ENCODE measurements at regions not wholly inside any gene's neighbourhood (a gene's known extent, or its start where the extent isn't known, plus 50 kb on each side); places are given as distances from the start of the nearest gene placed in this dataset.
A peak's percentile ranks its signal among the peaks of the same experiment; 100 is the strongest.
"Not testable (repeated sequence)": the region's sequence is repeated elsewhere in the genome, so short reads cannot be mapped to it uniquely, and the experiment has no call there.

DNA sequence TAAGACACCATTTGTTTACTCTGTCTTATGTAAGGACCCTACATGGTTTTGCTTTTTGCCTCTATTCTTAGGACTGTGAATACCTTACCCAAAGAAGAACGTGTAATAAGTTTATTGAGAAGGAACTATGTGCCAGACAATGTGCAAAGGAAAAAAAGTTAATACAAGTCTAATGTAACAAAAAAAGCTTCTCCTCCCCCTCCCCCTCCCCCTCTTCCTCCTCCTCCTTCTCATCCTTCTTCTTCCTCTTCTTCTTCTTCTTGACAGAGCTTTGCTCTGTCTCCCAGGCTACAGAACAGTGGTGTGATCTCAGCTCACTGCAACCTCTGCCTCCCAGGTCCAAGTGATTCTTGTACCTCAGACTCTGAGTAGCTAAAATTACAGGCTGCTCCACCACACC lies 50.9 kb upstream of the MITF start:
- DNase-seq: peak; percentile 6

- peak; percentile 74 for DNase-seq
These were observed 51.6 kb upstream of the MITF start for GRCh38 chr3:69687641-69688040.

DNA sequence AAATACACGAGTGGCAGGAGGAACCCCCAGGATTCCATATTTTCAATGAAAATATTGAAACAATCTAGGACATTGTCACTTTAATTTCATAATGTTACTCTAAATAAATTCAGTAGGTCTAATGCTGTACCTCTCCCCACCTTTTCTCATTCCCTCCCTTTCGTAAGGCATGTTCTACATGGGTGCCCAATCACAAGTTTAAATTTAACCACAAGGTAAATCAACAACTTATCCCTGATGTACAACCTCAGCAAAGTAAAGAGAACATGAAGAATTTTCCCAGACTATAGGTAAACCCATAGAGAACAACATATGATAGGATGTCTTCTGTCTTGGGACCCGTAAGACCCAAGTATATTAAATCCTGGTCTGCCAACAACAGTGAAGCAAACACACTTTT lies 53.2 kb upstream of the MITF start:
- no peak for DNase-seq

DNA sequence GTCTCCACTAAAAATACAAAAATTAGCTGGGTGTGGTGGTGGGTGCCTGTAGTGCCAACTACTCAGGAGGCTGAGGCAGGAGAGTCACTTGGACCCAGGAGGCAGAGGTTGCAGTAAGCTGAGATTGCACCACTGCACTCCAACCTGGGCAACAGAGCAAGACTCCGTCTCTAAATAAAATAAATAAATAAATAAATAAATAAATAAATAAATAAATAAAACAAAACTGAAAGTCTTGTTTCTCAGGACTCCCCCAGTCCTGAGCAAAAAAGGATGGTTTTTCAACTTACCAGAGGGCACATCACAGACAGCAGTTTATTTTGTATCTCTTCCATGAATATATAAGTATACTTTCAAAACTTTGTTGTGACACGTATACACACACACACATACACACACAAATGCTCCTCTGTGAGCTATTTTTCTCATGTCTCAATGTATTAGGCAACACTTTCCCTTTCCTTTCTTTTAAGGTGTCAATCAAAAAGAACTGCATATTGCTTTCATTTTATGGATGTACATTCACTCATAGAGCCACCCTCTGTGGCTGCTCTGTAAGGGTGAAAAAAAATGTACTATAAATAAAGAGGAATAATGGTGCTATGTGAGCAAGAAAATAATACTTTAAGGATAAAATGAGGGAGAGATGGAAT lies 54.8 kb upstream of the MITF start:
- DNase-seq: peak; percentile 77

- DNase-seq: no peak
These were observed 56.0 kb upstream of the MITF start for GRCh38 chr3:69683082-69683806.

DNA sequence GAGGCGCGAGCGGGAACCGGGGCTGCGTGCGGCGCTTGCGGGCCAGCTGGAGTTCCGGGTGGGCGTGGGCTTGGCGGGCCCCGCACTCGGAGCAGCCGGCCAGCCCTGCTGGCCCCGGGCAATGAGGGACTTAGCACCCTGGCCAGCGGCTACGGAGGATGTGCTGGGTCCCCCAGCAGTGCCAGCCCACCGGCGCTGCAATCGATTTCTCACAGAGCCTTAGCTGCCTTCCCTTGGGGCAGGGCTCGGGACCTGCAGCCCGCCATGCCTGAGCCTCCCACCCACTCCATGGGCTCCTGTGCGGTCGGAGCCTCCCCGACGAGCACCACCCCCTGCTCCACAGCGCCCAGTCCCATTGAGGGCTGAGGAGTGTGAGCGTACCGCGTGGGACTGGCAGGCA lies 61.8 kb upstream of the MITF start:
- not testable (repeated sequence) for DNase-seq

DNA sequence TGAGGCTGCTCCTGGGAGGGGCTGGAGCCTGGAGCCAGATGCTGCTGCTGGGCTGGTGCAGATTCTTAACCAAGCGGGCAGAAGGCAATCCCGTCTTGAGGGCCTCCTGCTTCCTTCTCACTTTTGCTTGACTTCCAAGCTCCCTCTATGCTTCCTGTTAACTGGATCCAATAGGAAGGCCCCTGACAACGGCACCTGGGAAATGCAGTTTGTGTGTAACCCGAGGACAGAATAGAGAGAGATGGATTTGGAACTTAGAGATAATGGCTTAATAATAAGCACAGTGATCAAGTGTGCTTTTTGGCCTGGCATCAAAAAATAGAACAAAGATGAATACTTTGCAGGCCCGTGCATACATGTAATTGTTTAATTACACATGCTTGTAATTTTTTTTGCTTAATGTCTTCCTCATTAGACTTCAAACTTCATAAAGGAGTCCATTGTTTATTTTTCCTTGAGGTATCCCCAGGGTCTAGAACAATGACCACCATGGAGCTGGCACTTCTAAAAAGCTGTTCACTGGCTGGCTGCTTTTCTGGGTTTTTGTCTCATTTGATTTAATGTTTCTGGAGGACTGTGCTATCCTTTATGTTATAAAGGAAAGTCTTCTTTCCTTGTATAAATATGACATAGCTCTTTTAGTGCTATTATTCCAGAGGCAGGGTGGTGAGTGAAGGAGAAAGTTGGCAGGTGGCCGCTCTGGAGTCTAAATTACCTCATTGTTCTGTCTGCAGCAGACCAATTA lies 63.3 kb upstream of the MITF start:
- DNase-seq: no peak

DNA sequence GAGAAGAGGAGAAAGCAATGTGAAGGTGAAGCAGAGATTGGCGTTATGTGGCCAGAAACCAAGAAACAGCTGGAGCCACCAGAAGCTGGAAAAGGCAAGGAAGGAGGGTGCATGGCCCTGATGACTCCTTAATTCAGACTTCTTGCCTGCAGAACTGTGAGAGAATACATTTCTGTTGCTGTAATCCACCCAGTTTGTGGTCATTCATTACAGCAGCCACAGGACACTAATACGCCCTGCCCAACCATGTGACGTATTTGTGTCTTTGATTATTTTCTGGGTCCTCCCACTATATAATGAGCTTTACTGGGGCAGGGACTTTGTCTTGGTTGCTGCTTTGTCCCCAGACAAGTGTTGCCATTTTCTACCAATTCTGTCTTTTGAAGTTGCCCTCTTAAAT lies 64.5 kb upstream of the MITF start:
- no peak for DNase-seq

DNA sequence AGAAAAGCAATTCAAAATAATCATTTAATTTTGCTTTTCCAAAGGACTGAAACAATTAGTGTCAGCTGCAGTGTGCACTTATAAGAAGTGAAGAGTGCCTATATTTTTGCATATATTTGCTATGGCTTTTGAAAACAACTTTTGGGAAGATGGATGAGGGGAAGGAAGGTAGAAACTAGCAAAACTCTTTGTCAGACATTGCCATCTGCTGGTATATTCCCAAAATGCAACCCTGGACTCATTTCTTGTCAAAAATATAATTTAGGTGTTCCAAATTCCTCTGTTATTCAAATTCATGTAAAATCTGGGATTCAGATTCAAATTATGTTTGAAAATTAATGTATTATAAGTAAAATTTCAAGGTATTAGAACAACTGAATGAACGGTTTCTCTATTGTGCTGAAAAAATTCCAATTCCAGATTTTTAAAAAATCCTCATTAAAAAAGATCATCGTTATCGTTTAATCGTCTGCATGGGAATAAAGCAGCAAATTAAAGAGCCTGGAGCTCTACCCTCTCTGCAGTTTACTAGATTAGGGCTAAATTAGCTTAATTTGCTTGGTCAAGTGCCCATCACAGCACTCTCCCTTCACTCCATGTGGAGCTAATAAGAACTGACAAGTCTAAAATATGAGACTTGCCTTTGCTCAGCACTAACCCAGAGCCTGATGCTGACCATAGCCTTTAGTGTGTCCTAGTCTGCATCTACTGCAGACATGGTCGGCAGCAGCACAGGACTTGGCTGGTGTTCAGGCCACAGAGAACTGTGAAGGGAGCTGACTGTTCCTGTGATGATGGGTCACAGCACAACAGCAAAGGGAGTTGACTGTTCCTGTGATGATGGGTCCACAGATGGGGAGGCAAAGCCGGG lies 67.9 kb upstream of the MITF start:
- DNase-seq: peak; percentile 66

DNA sequence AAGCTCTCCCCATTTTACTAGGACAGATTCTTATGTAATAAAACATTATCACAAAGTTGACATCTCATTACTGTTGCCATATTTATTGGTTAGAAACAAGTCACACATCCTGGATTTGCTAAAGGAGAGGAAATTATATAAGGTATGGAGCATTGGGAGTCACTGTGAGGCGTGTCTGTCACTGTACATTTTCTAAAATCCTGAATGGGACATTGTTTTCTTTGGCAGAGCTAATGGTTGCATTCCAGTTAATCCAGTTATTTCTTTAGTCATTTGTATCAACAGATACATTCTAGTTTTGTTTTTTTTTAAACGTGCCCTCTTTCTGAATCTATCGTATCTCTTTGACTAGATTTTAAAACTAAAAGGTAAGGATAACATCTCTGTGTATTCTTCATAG lies 70.2 kb upstream of the MITF start:
- DNase-seq: no peak

GRCh38 chr3:69665026-69665737 lies 74.1 kb upstream of the MITF start:
- DNase-seq: no peak

DNA sequence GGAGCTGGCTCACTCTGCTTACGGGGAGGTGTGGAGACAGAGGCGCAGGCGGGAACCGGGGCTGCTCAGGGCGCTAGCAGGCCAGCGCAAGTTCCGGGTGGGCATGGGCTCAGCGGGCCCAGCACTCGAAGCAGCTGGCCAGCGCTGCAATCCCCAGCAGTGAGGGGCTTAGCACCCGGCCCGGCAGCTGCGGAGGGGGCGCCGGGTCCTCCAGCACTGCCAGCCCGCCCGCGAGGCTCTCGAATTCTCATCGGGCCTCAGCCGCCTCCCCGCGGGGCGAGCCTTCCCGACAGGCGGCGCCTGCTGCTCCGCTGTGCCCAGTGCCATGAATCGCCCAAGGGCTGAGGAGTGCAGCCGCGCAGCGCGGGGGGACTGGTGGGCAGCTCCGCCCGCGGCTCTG lies 78.6 kb upstream of the MITF start:
- no peak for DNase-seq

- DNase-seq: no peak
These were observed 79.9 kb upstream of the MITF start for GRCh38 chr3:69659180-69659910.

- DNase-seq: no peak
These were observed 80.6 kb upstream of the MITF start for GRCh38 chr3:69658514-69659140.

DNA sequence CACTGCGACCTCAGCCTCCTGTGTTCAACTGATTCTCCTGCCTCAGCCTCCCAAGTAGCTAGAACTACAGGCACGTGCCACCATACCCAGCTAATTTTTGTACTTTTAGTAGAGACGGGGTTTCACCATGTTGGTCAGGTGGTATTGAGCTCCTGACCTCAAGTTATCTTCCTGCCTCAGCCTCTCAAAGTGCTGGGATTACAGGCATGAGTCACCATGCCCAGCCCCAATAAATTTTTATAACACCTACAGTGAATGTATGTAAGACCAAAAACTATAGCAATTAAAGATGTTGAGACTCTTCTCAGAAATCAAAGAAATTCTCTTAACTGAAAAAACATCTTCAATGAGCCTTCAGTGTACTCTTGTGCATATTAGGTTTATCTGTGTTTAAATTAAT lies 82.2 kb upstream of the MITF start:
- DNase-seq: not testable (repeated sequence)

DNA sequence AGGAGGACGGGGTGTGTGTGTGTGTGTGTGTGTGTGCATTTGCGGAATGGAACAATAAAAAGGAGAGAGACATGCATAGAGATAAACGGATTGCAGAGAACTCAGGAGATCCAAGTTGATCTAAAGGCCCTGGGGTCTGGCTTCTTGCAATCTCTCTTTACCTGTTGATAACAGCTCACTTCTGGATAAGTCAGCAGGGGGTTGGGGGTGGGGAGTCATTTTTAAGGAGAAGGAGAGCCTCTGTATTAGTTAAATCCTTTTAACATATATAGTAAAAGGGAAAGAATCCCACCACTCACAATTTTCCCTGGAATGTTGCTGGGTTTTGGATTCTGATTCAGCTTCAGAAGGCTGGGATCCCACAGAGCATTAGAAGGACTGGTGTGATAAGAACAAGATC lies 87.5 kb upstream of the MITF start:
- DNase-seq: no peak

DNA sequence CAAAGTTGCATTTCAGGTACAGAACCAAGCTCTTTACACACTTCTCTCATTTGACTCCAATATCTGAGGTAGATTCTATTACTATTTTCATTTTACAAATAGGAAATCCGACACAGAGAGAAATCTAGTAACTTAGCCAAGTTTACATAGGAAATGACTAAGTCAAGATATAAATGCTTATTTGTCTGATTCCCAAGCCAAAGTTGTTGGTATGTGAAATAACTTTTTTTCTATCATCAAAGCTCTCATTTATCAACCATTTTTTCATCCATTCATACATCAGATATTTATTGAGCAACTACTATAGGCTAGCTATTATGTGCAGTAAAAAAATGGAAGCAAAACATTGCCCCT lies 89.2 kb upstream of the MITF start:
- no peak for DNase-seq

DNA sequence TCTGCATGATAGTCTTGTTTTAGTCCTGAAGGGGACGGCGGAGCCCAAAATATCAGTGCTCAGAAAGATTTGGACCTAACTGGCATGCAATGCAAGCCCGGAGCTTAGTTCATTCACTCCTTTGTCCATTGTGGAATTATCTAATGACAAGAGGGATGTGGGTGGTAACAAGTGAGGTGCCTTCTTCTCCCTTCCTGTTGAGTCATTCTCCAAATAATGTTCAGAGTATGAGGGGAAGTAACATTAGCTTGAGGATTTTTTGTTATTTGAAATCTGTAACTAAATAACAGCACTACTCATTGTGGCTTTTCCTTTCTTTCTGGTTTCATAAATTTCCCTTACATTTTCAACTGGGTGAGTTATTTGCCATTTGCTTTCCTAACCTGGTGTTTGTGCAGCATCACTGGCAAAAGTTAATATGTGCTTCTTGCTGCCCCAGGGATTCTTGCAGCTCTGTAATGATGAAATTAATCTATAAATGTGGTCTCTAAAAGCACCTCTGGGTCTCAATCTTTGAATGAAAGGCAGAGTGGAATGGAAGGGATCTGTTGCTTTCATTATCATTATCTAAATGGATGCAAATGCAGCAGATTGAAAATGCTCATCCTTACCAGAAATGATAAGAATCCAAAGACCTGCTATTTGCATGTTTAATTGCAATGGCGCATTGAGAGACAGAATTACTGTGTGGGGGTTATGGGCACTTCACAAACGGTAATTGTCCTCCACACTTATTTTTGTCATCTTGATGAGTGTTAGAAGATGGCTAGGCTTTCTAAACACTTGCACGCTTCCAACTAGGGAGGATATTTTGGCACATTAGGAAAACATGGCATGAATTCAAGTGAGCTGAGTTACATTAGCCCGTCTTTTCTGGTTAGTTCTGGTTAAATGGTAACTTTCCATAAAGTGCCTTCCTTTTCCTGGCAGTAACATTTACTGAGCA lies 89.9 kb upstream of the MITF start:
- peak; percentile 90 for DNase-seq

- DNase-seq: peak; percentile 73
These were observed 91.1 kb upstream of the MITF start for GRCh38 chr3:69648126-69648525.

GRCh38 chr3:69647511-69648110 lies 91.7 kb upstream of the MITF start:
- DNase-seq: peak; percentile 47
